H9 (cell line): ENCODE measurements at regions not wholly inside any gene's neighbourhood (a gene's known extent, or its start where the extent isn't known, plus 50 kb on each side); places are given as distances from the start of the nearest gene placed in this dataset.
A peak's percentile ranks its signal among the peaks of the same experiment; 100 is the strongest.
"Not testable (repeated sequence)": the region's sequence is repeated elsewhere in the genome, so short reads cannot be mapped to it uniquely, and the experiment has no call there.

Source experiments
- DNase-seq: peaks from one replicate; pipeline ENCODE4 v3.0.0-alpha.2; 2017
- H2AFZ ChIP-seq: one replicate; pipeline ENCODE4 v1.6.1; 2013; ENCODE audit warnings: mild to moderate bottlenecking, low read length, control low read depth, moderate library complexity
- H2AK5ac ChIP-seq: 2 replicates; pipeline ENCODE4 v1.6.1; 2013; ENCODE audit warnings: low read length, control low read depth, mixed read lengths; ENCODE audit not compliant: insufficient read length
- H2BK120ac ChIP-seq: one replicate; pipeline ENCODE4 v1.6.1; 2013; ENCODE audit warnings: low read depth, mild to moderate bottlenecking, low read length, control low read depth, inconsistent platforms; ENCODE audit not compliant: poor library complexity, severe bottlenecking
- H2BK12ac ChIP-seq: 2 replicates; pipeline ENCODE4 v1.6.1; 2013; ENCODE audit warnings: low read length, control low read depth, mixed read lengths, low read depth; ENCODE audit not compliant: insufficient read length
- H2BK15ac ChIP-seq: 2 replicates; pipeline ENCODE4 v1.6.1; 2013; ENCODE audit warnings: low read depth, low read length, control low read depth
- H2BK20ac ChIP-seq: one replicate; pipeline ENCODE4 v1.6.1; 2013; ENCODE audit warnings: low read depth, mild to moderate bottlenecking, low read length, control low read depth, inconsistent platforms; ENCODE audit not compliant: poor library complexity, severe bottlenecking
- H2BK5ac ChIP-seq: 2 replicates; pipeline ENCODE4 v1.6.1; 2013; ENCODE audit warnings: low read length, control low read depth, mixed read lengths; ENCODE audit not compliant: insufficient read length
- H3K14ac ChIP-seq: 2 replicates; pipeline ENCODE4 v1.6.1; 2013; ENCODE audit warnings: low read length, control low read depth; ENCODE audit not compliant: insufficient read depth
- H3K18ac ChIP-seq: 2 replicates; pipeline ENCODE4 v1.6.1; 2013; ENCODE audit warnings: low read depth, mild to moderate bottlenecking, mixed read lengths, low read length, control low read depth; ENCODE audit not compliant: insufficient read length
- H3K23ac ChIP-seq: 2 replicates; pipeline ENCODE4 v1.6.1; 2013; ENCODE audit warnings: low read length, control low read depth, mixed read lengths, low read depth; ENCODE audit not compliant: insufficient read length
- H3K23me2 ChIP-seq: 2 replicates; pipeline ENCODE4 v1.6.1; 2013; ENCODE audit warnings: low read depth, mild to moderate bottlenecking, mixed read lengths, low read length, control low read depth; ENCODE audit not compliant: insufficient read length, poor library complexity, severe bottlenecking
- H3K27ac ChIP-seq: 2 replicates; pipeline ENCODE4 v1.5.1; 2013; ENCODE audit warnings: low read length, control low read depth, mixed read lengths, low read depth; ENCODE audit not compliant: insufficient read length
- H3K27me3 ChIP-seq: 2 replicates; pipeline ENCODE4 v1.6.1; 2013; ENCODE audit warnings: low read length, control low read depth, inconsistent platforms; ENCODE audit not compliant: insufficient read depth
- H3K4ac ChIP-seq: 2 replicates; pipeline ENCODE4 v1.6.1; 2013; ENCODE audit warnings: low read depth, mild to moderate bottlenecking, control low read depth, inconsistent platforms, low read length, moderate library complexity
- H3K4me1 ChIP-seq: 2 replicates; pipeline ENCODE4 v1.6.1; 2013; ENCODE audit warnings: low read length, control low read depth, inconsistent platforms; ENCODE audit not compliant: insufficient read depth
- H3K4me2 ChIP-seq: 2 replicates; pipeline ENCODE4 v1.6.1; 2013; ENCODE audit warnings: low read length, control low read depth, mixed read lengths; ENCODE audit not compliant: insufficient read length, insufficient read depth
- H3K56ac ChIP-seq: 2 replicates; pipeline ENCODE4 v1.6.1; 2013; ENCODE audit warnings: low read depth, mild to moderate bottlenecking, mixed read lengths, low read length, control low read depth; ENCODE audit not compliant: insufficient read length
- H3K79me1 ChIP-seq: 2 replicates; pipeline ENCODE4 v1.6.1; 2013; ENCODE audit warnings: low read depth, mild to moderate bottlenecking, moderate library complexity, low read length, control low read depth, inconsistent platforms; ENCODE audit not compliant: insufficient read depth, poor library complexity, severe bottlenecking
- H3K79me2 ChIP-seq: 2 replicates; pipeline ENCODE4 v1.6.1; 2013; ENCODE audit warnings: low read length, control low read depth, inconsistent platforms; ENCODE audit not compliant: insufficient read depth
- H3K9ac ChIP-seq: 2 replicates; pipeline ENCODE4 v1.6.1; 2013; ENCODE audit warnings: low read length, control low read depth, mixed read lengths; ENCODE audit not compliant: insufficient read length; ENCODE audit errors: extremely low read depth
- H3K9me3 ChIP-seq: one replicate; pipeline ENCODE4 v1.6.1; 2013; ENCODE audit warnings: low read depth, low read length, inconsistent platforms; ENCODE audit not compliant: control insufficient read depth
- H3T11ph ChIP-seq: one replicate; pipeline ENCODE4 v1.6.1; 2013; ENCODE audit warnings: mild to moderate bottlenecking, low read length, control low read depth, inconsistent platforms
- H4K20me1 ChIP-seq: one replicate; pipeline ENCODE4 v1.6.1; 2013; ENCODE audit not compliant: control insufficient read depth, insufficient read length, insufficient read depth
- H4K5ac ChIP-seq: 2 replicates; pipeline ENCODE4 v1.6.1; 2013; ENCODE audit warnings: low read depth, mild to moderate bottlenecking, mixed read lengths, low read length, control low read depth; ENCODE audit not compliant: insufficient read length
- H4K8ac ChIP-seq: replicated peaks from 2 replicates; pipeline ENCODE4 v1.6.1; 2013; ENCODE audit warnings: low read length, control low read depth, mixed read lengths, low read depth; ENCODE audit not compliant: insufficient read length
- H4K91ac ChIP-seq: 2 replicates; pipeline ENCODE4 v1.6.1; 2013; ENCODE audit warnings: low read depth, mild to moderate bottlenecking, moderate library complexity, mixed read lengths, low read length, control low read depth; ENCODE audit not compliant: insufficient read length
- H3K27ac Mint-ChIP-seq, 3 experiments: 2 replicates in 2 of 3; 3 replicates in 1 of 3; pipeline ENCODE4 v1.8.0; 2020 to 2021; ENCODE audit warnings: mixed read lengths in 3 of 3, mild to moderate bottlenecking in 1 of 3, moderate library complexity in 1 of 3
- H3K27me3 Mint-ChIP-seq: 2 replicates; pipeline ENCODE4 v1.8.0; 2021; ENCODE audit warnings: low read depth, mild to moderate bottlenecking, moderate library complexity, mixed read lengths
- H3K36me3 Mint-ChIP-seq, 3 experiments: 2 replicates in 2 of 3; 3 replicates in 1 of 3; pipeline ENCODE4 v1.8.0; 2020 to 2021; ENCODE audit warnings: low read depth in 3 of 3, mixed read lengths in 3 of 3; ENCODE audit not compliant: insufficient read depth in 1 of 3
- H3K4me1 Mint-ChIP-seq, 2 experiments: 2 replicates each; pipeline ENCODE4 v1.8.0; 2020; ENCODE audit warnings: mixed read lengths in 2 of 2
- H3K4me3 Mint-ChIP-seq, 2 experiments: 2 replicates in 1 of 2; 3 replicates in 1 of 2; pipeline ENCODE4 v1.8.0; 2020 to 2021; ENCODE audit warnings: mild to moderate bottlenecking in 2 of 2, mixed read lengths in 2 of 2, moderate library complexity in 1 of 2
- H3K9me3 Mint-ChIP-seq, 2 experiments: 2 replicates in 1 of 2; 3 replicates in 1 of 2; pipeline ENCODE4 v1.8.0; 2020; ENCODE audit warnings: mild to moderate bottlenecking in 2 of 2, mixed read lengths in 2 of 2, moderate library complexity in 1 of 2
- CTCF ChIP-seq: fragments of 200-600 bp; sonication (generic); conservative IDR thresholded peaks from 3 replicates; pipeline ENCODE4 v1.8.0; 2021; ENCODE audit warnings: antibody characterized with exemption, mild to moderate bottlenecking
- WGBS: extraction: QIAGEN DNeasy Blood & Tissue Kit; methylation state at CpG from one replicate; pipeline ENCODE4 v1.1.7; 2013; ENCODE audit warnings: missing lambda C conversion rate, low lambda C conversion rate, mixed read lengths; ENCODE audit not compliant: insufficient read length; ENCODE audit errors: extremely low coverage; 5-methylcytosine and 5-hydroxymethylcytosine counted together

GRCh38 chr3:189383630-189384029 lies 211.9 kb downstream of the TPRG1 start:
- Mint-ChIP-seq H3K27ac (peak overlapping the region in 1 of 3 experiments; percentile 24; a peak in 1 of 7 replicates), H3K4me1 (peaks cover 18 to 22% of the 10 kb centered on the region in 2 experiments), H3K27me3 (no peaks in the 10 kb centered on the region), H3K9me3 (peaks cover 2 to 15% of the 10 kb centered on the region in 2 experiments; a peak in 4 of 5 replicates), H3K4me3 (no peak overlapping the region), H3K36me3 (peaks cover 0 to 14% (median 1%) of the 10 kb centered on the region in 3 experiments; a peak in 5 of 7 replicates)
- Histone ChIP-seq H3K4me2 (no peak overlapping the region), H2BK20ac (no peak overlapping the region), H4K5ac (no peak overlapping the region), H2BK5ac (no peak overlapping the region), H2AFZ (peak overlapping the region; percentile 73), H3K27ac (no peak overlapping the region), H2AK5ac (no peak overlapping the region), H3K79me1 (no peaks in the 10 kb centered on the region), H4K91ac (no peak overlapping the region), H3K79me2 (no peaks in the 10 kb centered on the region), H3K56ac (no peak overlapping the region), H2BK15ac (no peak overlapping the region), H3K23me2 (no peaks in the 10 kb centered on the region), H3T11ph (no peak overlapping the region), H3K4me1 (peaks cover 3% of the 10 kb centered on the region; the same call in 1 of the 2 replicates), H3K18ac (no peak overlapping the region), H3K4ac (no peak overlapping the region), H3K9ac (no peak overlapping the region), H3K23ac (no peak overlapping the region), H3K14ac (no peak overlapping the region), H2BK120ac (no peak overlapping the region), H3K9me3 (no peaks in the 10 kb centered on the region), H4K8ac (no peak overlapping the region), H3K27me3 (no peaks in the 10 kb centered on the region), H2BK12ac (no peak overlapping the region), H4K20me1 (no peaks in the 10 kb centered on the region)
- TF ChIP-seq CTCF = no peak
- DNase-seq = no peak
- no CpG with 5 or more reads among the region's 1 CpG for WGBS

GRCh38 chr3:189385880-189386279 lies 214.1 kb downstream of the TPRG1 start:
- not testable (repeated sequence) for H3K27me3 Mint-ChIP-seq, H3K56ac ChIP-seq, H3K4me1 ChIP-seq, H3K18ac ChIP-seq, H3K79me1 ChIP-seq, H2BK20ac ChIP-seq, H2BK5ac ChIP-seq, H3K23ac ChIP-seq, H3K9ac ChIP-seq, H3K23me2 ChIP-seq, H4K91ac ChIP-seq, H3K9me3 ChIP-seq, DNase-seq, H3K4me3 Mint-ChIP-seq, H2BK120ac ChIP-seq, H2BK12ac ChIP-seq, H4K8ac ChIP-seq, H3K4me2 ChIP-seq, H3T11ph ChIP-seq, H2AK5ac ChIP-seq, H3K14ac ChIP-seq, H2BK15ac ChIP-seq, H3K79me2 ChIP-seq, H2AFZ ChIP-seq, H3K4ac ChIP-seq, H4K5ac ChIP-seq, H4K20me1 ChIP-seq, H3K27ac ChIP-seq, H3K27me3 ChIP-seq, H3K27ac Mint-ChIP-seq
- H3K4me1 Mint-ChIP-seq = peaks cover 18 to 22% of the 10 kb centered on the region in 2 experiments
- H3K36me3 Mint-ChIP-seq = peaks cover 0 to 12% (median 0%) of the 10 kb centered on the region in 3 experiments; a peak in 2 of 7 replicates
- no CpG with 5 or more reads among the region's 1 CpG for WGBS
- peaks cover 0 to 10% of the 10 kb centered on the region in 2 experiments; a peak in 4 of 5 replicates for H3K9me3 Mint-ChIP-seq
